ENCODE measurements at regions not wholly inside any gene's neighbourhood (a gene's known extent, or its start where the extent isn't known, plus 50 kb on each side); places are given as distances from the start of the nearest gene placed in this dataset.
A peak's percentile ranks its signal among the peaks of the same experiment; 100 is the strongest.

GRCh38 chr9:91157883-91158282, 203.8 kb downstream of the AUH start:
- no peak for DNase-seq (ENCODE audit: low spot score)

DNA sequence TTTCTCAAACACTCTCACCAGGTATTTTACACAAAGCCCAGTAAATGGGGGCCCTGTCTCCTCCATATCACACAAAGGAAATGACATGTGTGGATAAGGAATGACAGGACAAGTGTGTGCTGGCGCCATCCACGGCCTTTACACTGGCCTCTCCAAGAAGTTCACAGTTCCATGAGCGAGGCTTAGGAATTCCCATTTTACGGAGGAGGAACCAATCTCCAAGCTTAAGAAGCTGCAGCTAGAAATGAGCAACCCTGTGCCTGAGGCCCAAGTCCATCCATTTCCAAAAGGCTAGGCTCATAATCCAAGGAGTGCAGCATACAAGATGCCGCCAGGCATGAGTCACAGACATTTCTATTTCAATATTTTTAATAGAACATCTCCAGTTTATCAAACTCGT, 203.4 kb downstream of the AUH start:
- DNase-seq (ENCODE audit: low spot score) = no peak

- DNase-seq (ENCODE audit: low spot score) = no peak
Measured at GRCh38 chr9:91158946-91159345, 202.8 kb downstream of the AUH start.

GRCh38 chr9:91159664-91160121, 202.0 kb downstream of the AUH start:
- no peak for DNase-seq (ENCODE audit: low spot score)

DNA sequence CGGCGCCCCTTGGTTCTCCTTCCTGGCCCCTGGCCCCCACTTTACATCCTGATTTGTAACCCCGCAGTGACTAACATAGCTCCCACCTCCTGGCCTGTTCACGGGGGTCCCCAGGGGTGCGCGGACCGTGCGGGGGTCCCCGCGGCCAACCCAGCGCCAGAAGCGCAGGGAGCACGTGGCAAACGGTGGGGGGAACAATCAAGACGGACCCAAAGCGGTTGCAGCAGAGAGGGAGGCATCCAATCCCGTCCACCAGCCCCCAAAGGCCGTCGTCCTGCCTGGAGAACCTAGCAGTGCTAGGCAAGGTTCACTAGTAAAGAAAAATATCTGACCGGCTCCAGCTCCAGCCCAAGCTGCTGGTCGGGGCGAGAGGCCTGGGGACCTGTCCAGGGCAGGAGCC, 201.5 kb downstream of the AUH start:
- DNase-seq (ENCODE audit: low spot score) = no peak

DNA sequence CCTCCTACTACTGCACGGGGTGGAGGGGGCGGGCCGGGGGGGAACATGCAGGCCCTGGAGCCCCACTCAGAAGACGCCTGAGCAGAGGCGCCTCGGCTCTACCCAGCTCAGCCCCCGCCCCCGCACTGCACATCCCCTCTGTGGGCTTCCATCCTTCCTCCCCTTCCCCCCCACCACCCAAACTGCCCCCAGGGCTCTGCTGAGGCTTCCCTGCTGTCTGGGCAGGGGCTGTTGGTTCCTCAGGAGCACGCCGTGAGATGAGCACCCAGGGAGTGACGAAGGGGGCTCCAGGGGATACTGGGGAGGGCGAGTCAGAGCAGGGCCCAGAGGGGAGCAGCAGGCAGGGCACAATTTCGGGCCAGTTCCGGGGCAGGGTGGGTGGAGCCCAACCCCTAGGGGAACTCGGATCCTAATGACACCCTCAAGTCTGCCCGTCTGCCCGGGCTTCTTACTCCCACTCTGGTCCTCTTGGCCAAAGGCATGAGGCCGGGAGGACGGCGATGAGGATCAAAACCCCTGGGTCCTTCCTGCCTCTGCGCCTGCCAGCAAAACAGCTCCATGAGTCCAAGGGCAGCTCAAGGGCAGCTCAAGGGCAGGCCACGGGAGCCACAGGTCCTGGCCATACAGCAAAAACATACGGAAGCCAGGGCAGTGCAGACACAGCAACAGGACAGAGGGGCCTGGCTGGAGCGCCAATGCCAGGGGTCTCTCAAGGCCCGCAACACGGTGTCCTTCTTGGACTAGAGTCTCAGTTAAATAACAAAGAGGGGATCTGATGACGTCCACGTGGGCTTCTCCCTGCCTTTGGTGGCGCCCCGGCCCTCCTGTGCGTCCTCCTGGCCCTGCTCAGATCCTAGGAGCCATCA, 200.9 kb downstream of the AUH start:
- DNase-seq (ENCODE audit: low spot score) = no peak

DNA sequence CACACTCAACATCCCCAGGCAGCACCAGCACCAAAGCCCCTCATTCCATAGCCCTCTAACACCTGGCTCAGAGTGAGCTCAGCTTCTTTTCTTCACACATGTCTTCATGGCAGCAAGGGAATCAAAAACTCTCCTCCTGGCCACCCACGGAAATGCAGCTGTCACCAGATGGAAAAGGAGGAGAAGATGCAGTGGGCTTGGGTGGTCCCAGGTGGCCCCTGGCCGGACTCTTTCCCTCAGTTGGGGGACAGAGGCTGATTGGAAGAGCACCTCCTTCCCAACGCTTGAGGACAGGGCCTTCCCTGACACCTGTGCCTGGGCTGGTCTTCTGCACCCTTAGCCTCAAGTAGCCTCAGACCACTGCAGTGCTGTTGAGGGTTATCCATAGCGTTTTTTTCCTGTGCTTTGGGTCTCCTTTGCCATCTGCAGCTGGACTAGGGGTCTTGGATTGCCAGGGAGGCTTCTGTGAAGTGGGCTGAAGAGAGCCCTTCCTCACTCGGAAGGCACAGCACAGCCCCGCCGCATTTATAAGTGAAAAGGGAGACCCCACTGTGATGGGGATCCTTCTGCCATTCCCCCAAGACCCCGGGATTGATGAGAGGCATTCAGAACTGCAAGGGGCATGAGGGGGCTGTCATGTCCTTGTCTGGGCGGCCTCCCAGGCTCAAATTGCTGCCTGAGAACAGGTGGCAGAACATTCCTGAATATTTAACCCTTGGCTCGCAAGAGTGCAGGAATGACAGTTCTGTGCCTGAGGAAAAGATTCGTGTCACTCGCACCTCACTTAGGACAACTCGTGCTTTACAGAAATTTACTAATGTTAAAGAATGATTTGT, 200.0 kb downstream of the AUH start:
- no peak for DNase-seq (ENCODE audit: low spot score)

GRCh38 chr9:91162311-91162710, 199.4 kb downstream of the AUH start:
- DNase-seq (ENCODE audit: low spot score) = no peak

DNA sequence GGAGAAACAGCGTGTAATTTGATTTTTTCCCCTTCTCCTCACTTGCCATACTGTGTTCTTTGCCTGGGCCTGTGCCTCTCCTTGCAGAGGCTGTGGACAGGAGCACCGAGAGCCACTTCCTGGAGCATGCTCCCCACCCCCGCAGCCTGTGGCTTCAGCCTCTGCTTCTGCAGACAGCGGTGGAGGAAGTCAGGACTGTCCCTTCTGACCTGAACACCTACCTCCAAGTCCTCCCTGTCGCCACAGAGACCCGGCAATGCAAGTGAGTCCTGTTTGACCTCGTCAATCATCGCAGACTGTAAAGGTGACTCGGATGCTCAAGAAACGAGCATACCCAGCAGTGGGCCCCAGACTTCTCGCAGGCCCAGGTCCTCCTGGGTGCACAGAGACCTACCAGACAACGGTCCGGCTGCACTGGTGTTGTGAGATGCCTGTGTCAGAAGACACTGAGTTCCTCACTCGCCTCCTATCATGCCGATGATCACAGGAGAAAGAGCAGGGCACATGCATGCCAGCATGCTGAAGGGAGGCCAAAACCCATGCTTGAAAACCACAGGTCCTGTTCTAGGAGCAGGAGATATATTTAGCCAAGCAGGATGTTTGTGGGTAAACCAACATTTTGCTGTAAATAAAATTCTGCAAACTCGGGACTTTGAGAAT, 198.8 kb downstream of the AUH start:
- peak; percentile 48 for DNase-seq (ENCODE audit: low spot score)

DNA sequence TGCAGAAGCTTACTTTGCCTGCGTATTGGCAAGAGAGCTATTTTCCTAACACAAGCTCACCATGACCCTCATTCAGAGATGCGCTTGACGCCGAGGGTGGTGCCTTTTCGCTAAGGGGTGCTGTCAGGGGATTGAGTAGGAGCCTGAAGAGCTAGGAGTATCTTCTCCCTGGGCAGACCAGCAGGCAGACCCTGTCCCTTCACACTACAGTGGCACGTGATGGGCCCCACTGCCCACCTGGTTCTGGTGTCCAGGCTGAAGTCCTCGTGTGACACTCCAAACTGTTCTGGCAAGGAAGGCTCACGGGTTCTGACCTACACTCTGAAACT, 198.3 kb downstream of the AUH start:
- DNase-seq (ENCODE audit: low spot score) = no peak

DNA sequence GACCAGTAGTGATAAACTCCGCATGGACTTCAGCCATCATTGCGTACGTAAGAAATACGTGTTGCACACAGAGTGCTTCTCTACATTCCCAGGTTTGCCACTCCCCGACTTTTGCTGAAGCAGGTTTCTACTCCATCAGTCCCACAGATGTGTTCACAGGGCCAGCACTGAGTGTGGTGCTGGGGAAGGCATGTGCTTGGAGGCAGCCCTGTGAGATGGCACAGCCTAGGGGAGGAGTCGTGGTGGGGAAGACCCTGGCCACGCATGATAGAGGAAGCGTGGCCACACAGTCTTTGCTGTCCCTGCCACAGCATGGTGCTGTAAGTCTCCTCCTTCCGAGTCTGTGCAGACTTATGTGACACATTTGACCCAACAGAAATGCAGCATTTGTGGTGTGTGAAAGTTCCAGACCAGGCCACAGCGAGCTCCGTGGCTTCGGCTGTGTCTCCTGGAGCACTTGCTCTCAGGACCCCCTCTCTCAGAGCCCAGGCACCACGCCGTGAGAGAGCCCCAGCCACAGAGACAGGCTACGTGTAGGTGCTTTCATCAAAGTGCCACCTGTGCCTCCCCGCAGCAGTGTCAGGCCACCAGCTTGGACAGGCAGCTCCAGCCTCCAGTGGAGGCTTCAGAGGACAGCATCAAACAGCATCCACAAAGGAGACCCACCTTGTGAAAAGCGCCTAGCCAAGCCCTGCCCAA, 197.8 kb downstream of the AUH start:
- no peak for DNase-seq (ENCODE audit: low spot score)
